HepG2 (cell line): ENCODE measurements at regions not wholly inside any gene's neighbourhood (a gene's known extent, or its start where the extent isn't known, plus 50 kb on each side); places are given as distances from the start of the nearest gene placed in this dataset.

Experiments
- ARHGAP35 ChIP-seq: sonication (generic); formaldehyde crosslinking; IDR thresholded peaks from 2 replicates; pipeline ENCODE4 v1.9.0; 2022; ENCODE audit warnings: mild to moderate bottlenecking, inconsistent platforms, moderate library complexity, missing genetic modification reagents, borderline replicate concordance
- CREM ChIP-seq, 2 experiments: sonication (generic) in 1 of 2; formaldehyde crosslinking in 1 of 2; IDR thresholded peaks; 2 replicates each; pipeline versions ENCODE4 v1.4.0 to v1.6.1; 2016 to 2020; ENCODE audit warnings: antibody characterized with exemption in 1 of 2, mild to moderate bottlenecking in 1 of 2, missing genetic modification reagents in 1 of 2
- FOXA1 ChIP-seq, 2 experiments: fragments of 450-650 bp in 1 of 2; sonication (generic) in 1 of 2; formaldehyde crosslinking in 1 of 2; IDR thresholded peaks; 2 replicates each; pipeline versions ENCODE4 v1.4.0 to v1.6.1; 2016 to 2020; ENCODE audit warnings: missing genetic modification reagents in 1 of 2
- HES4 ChIP-seq: sonication (generic); formaldehyde crosslinking; IDR thresholded peaks from 2 replicates; pipeline ENCODE4 v1.9.0; 2021; ENCODE audit warnings: mild to moderate bottlenecking, missing genetic modification reagents, borderline replicate concordance
- RCOR2 ChIP-seq: IDR thresholded peaks from 2 replicates; pipeline ENCODE4 v1.6.1; 2016; ENCODE audit warnings: missing biosample characterization, missing genetic modification reagents
- SKI ChIP-seq: fragments of 450-650 bp; IDR thresholded peaks from one replicate; pipeline ENCODE4 v1.6.1; 2018; ENCODE audit warnings: mild to moderate bottlenecking; ENCODE audit not compliant: partially characterized antibody
- STAT5B ChIP-seq: sonication (generic); formaldehyde crosslinking; IDR thresholded peaks from 2 replicates; pipeline ENCODE4 v1.4.0; 2020; ENCODE audit warnings: missing genetic modification reagents
- ZBTB20 ChIP-seq: sonication (generic); formaldehyde crosslinking; IDR thresholded peaks from 2 replicates; pipeline ENCODE4 v1.8.1; 2023; ENCODE audit warnings: missing genetic modification reagents, low read depth, mild to moderate bottlenecking, borderline replicate concordance
- ZNF234 ChIP-seq: sonication (generic); formaldehyde crosslinking; conservative IDR thresholded peaks from 2 replicates; pipeline ENCODE4 v1.5.1; 2020; ENCODE audit warnings: mild to moderate bottlenecking, missing genetic modification reagents
- ZNF367 ChIP-seq: sonication (generic); formaldehyde crosslinking; IDR thresholded peaks from 2 replicates; pipeline ENCODE4 v1.4.0; 2020; ENCODE audit warnings: missing genetic modification reagents, borderline replicate concordance
- ZNF598 ChIP-seq: sonication (generic); formaldehyde crosslinking; IDR thresholded peaks from 2 replicates; pipeline ENCODE4 v1.5.1; 2020; ENCODE audit warnings: mild to moderate bottlenecking, missing genetic modification reagents, borderline replicate concordance
- TF ChIP-seq, protein P1 (sequence below): IDR thresholded peaks from 2 replicates; pipeline ENCODE4 v1.6.1; 2016; ENCODE audit warnings: mild to moderate bottlenecking, missing biosample characterization, missing genetic modification reagents
- TF ChIP-seq, protein P2 (sequence below): sonication (generic); formaldehyde crosslinking; IDR thresholded peaks from 2 replicates; pipeline ENCODE4 v1.9.0; 2021; ENCODE audit warnings: missing genetic modification reagents, borderline replicate concordance
- TF ChIP-seq, protein P3 (sequence below): IDR thresholded peaks from 2 replicates; pipeline ENCODE4 v1.6.1; 2012; ENCODE audit warnings: low read depth, low read length, improper control_type of control experiment
- TF ChIP-seq, protein P4 (sequence below): sonication (generic); formaldehyde crosslinking; IDR thresholded peaks from 2 replicates; pipeline ENCODE4 v1.4.0; 2020; ENCODE audit warnings: mild to moderate bottlenecking, missing genetic modification reagents
- TF ChIP-seq, protein P5 (sequence below): sonication (generic); formaldehyde crosslinking; IDR thresholded peaks from 2 replicates; pipeline ENCODE4 v1.5.0; 2020; ENCODE audit warnings: missing genetic modification reagents

DNA sequence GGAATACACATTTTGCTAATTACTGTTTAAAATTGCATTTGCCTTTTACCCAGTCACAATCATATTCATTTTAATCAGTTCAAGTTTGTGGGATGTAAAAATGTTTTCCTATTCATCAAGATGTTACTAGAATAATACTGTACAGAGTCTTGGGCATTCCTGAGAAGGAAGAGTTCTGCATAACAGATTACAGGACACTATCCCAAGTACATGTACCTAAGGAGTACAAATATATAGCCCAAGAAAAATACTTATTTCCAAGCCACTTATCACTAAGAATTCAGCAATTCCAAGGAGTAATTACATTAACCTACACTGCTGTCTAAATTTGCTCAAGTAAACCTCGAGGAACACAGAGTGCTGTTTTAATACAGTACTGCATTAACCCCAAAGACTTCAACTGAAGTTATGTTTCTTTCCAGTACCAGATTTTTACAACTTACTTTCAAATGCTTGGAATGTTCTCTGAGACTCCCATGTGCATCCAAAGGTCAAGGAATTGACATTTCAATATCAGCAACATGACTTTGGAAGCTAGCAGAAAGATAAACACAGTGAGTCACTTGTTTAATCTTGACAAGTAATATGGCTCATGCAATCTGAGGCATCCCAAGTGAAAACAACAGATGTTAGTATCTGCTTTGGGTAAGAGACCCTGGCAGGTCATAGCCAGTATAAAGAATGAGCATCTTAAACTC is 125.4 kb upstream of the BET1 start (continued):
- no peak for TF ChIP-seq SKI
- no peak for TF ChIP-seq ZNF598 (CRISPR knock-in tag)
- TF ChIP-seq STAT5B, result no peak
- no peak for TF ChIP-seq CREM (IDR thresholded peaks at IDR 0.05)
- TF ChIP-seq CREM (CRISPR knock-in tag; IDR thresholded peaks at IDR 0.05), result no peak
- no peak for TF ChIP-seq ZNF367 (CRISPR knock-in tag)
- TF ChIP-seq, protein P1, sequence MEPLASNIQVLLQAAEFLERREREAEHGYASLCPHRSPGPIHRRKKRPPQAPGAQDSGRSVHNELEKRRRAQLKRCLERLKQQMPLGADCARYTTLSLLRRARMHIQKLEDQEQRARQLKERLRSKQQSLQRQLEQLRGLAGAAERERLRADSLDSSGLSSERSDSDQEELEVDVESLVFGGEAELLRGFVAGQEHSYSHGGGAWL (CRISPR knock-in tag), result no peak
- TF ChIP-seq, protein P2, sequence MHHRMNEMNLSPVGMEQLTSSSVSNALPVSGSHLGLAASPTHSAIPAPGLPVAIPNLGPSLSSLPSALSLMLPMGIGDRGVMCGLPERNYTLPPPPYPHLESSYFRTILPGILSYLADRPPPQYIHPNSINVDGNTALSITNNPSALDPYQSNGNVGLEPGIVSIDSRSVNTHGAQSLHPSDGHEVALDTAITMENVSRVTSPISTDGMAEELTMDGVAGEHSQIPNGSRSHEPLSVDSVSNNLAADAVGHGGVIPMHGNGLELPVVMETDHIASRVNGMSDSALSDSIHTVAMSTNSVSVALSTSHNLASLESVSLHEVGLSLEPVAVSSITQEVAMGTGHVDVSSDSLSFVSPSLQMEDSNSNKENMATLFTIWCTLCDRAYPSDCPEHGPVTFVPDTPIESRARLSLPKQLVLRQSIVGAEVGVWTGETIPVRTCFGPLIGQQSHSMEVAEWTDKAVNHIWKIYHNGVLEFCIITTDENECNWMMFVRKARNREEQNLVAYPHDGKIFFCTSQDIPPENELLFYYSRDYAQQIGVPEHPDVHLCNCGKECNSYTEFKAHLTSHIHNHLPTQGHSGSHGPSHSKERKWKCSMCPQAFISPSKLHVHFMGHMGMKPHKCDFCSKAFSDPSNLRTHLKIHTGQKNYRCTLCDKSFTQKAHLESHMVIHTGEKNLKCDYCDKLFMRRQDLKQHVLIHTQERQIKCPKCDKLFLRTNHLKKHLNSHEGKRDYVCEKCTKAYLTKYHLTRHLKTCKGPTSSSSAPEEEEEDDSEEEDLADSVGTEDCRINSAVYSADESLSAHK (CRISPR knock-in tag), result no peak
- TF ChIP-seq ZBTB20 (CRISPR knock-in tag), result no peak
- TF ChIP-seq ARHGAP35 (CRISPR knock-in tag), result no peak
- TF ChIP-seq, protein P3, sequence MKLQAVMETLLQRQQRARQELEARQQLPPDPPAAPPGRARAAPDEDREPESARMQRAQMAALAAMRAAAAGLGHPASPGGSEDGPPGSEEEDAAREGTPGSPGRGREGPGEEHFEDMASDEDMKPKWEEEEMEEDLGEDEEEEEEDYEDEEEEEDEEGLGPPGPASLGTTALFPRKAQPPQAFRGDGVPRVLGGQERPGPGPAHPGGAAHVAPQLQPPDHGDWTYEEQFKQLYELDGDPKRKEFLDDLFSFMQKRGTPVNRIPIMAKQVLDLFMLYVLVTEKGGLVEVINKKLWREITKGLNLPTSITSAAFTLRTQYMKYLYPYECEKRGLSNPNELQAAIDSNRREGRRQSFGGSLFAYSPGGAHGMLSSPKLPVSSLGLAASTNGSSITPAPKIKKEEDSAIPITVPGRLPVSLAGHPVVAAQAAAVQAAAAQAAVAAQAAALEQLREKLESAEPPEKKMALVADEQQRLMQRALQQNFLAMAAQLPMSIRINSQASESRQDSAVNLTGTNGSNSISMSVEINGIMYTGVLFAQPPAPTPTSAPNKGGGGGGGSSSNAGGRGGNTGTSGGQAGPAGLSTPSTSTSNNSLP, result 0 out of 2 replicates have a peak, but pooled peaks have one; percentile 19
- TF ChIP-seq HES4 (CRISPR knock-in tag), result no peak
- TF ChIP-seq, protein P4, sequence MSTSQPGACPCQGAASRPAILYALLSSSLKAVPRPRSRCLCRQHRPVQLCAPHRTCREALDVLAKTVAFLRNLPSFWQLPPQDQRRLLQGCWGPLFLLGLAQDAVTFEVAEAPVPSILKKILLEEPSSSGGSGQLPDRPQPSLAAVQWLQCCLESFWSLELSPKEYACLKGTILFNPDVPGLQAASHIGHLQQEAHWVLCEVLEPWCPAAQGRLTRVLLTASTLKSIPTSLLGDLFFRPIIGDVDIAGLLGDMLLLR, result no peak
- TF ChIP-seq, protein P5, sequence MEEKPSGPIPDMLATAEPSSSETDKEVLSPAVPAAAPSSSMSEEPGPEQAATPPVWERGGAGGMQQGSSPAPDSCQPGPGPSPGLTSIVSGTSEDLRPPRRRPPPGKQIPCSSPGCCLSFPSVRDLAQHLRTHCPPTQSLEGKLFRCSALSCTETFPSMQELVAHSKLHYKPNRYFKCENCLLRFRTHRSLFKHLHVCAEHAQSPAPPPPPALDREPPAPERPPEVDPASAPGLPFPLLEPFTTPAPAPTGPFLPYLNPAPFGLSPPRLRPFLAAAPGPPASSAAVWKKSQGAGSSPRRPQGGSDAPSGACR, result no peak
- TF ChIP-seq RCOR2 (CRISPR knock-in tag), result no peak
- TF ChIP-seq ZNF234 (CRISPR knock-in tag), result no peak
- no peak for TF ChIP-seq FOXA1 (IDR thresholded peaks at IDR 0.05)
- TF ChIP-seq FOXA1 (CRISPR knock-in tag; IDR thresholded peaks at IDR 0.05), result 0 out of 2 replicates have a peak, but pooled peaks have one; percentile 27
